NT2/D1 (cell line): ENCODE measurements at regions not wholly inside any gene's neighbourhood (a gene's known extent, or its start where the extent isn't known, plus 50 kb on each side); places are given as distances from the start of the nearest gene placed in this dataset.

Experiments
- YY1 ChIP-seq: IDR thresholded peaks from 2 replicates; pipeline ENCODE4 v1.6.1; 2011; ENCODE audit not compliant: insufficient read length, insufficient read depth
- ZNF274 ChIP-seq: IDR thresholded peaks from 2 replicates; pipeline ENCODE4 v1.6.1; 2011; ENCODE audit warnings: mild to moderate bottlenecking, low read depth, low read length

- no peak for TF ChIP-seq ZNF274
- TF ChIP-seq YY1 = no peak
These were observed 227.8 kb downstream of the ICE1 start for GRCh38 chr5:5650242-5650641.
